Esophagus muscularis mucosa (tissue), 4 donors: ENCODE measurements at regions not wholly inside any gene's neighbourhood (a gene's known extent, or its start where the extent isn't known, plus 50 kb on each side); places are given as distances from the start of the nearest gene placed in this dataset.
"Not testable (repeated sequence)": the region's sequence is repeated elsewhere in the genome, so short reads cannot be mapped to it uniquely, and the experiment has no call there.

Experiments
- DNase-seq: peaks from one replicate; pipeline ENCODE4 v3.0.0-alpha.2; 2017; ENCODE audit errors: extremely low spot score
- H3K27ac ChIP-seq, 4 donors: fragments of 200-600 bp; sonication (generic); replicated peaks in 1 of 4; 1 replicate in 3 of 4; 2 replicates in 1 of 4; pipeline ENCODE4 v1.5.1; 2016 to 2019; ENCODE audit warnings: mild to moderate bottlenecking in 1 of 4
- H3K27me3 ChIP-seq, 4 donors: fragments of 200-600 bp; sonication (generic); one replicate each; pipeline versions ENCODE4 v1.5.1 to v1.6.0; 2016 to 2019
- H3K36me3 ChIP-seq, 4 donors: fragments of 200-600 bp; sonication (generic); one replicate each; pipeline ENCODE4 v1.5.1; 2016 to 2019
- H3K4me1 ChIP-seq, 4 donors: fragments of 200-600 bp; sonication (generic); one replicate each; pipeline ENCODE4 v1.5.1; 2016 to 2019
- H3K4me3 ChIP-seq, 4 donors: fragments of 200-600 bp; sonication (generic); 1 replicate in 2 of 4; 2 replicates in 2 of 4; pipeline ENCODE4 v1.5.1; 2016 to 2019; ENCODE audit warnings: mild to moderate bottlenecking in 4 of 4, moderate library complexity in 1 of 4
- H3K9me3 ChIP-seq, 4 donors: fragments of 200-600 bp; sonication (generic); 1 replicate in 3 of 4; 2 replicates in 1 of 4; pipeline ENCODE4 v1.5.1; 2016 to 2019
- EP300 ChIP-seq: sonication (generic); formaldehyde crosslinking; IDR thresholded peaks from one replicate; pipeline ENCODE4 v1.6.1; 2017; ENCODE audit warnings: antibody characterized with exemption
- POLR2A ChIP-seq: fragments of 450-650 bp; IDR thresholded peaks from one replicate; pipeline ENCODE4 v1.6.1; 2017; ENCODE audit warnings: antibody characterized with exemption, moderate library complexity, mild to moderate bottlenecking, low read depth
- POLR2AphosphoS5 ChIP-seq, 2 donors: sonication (generic); formaldehyde crosslinking; IDR thresholded peaks; one replicate each; pipeline ENCODE4 v1.6.1; 2017; ENCODE audit warnings: antibody characterized with exemption in 2 of 2
- WGBS: methylation state at CpG from one replicate; pipeline ENCODE4 v1.1.5; 2018; 5-methylcytosine and 5-hydroxymethylcytosine counted together
- intact Hi-C: fragments of 100-400 bp; cut with DNase I; formaldehyde crosslinking; loops from one replicate; pipeline ENCODE4 v1.15.1; 2023
- TF ChIP-seq, protein P1 (sequence below), 3 experiments: fragments of 200-600 bp in 2 of 3; fragments of 450-650 bp in 1 of 3; sonication (generic) in 2 of 3; IDR thresholded peaks; one replicate each; pipeline ENCODE4 v1.5.1; 2017 to 2019; ENCODE audit warnings: antibody characterized with exemption in 3 of 3, mild to moderate bottlenecking in 2 of 3, moderate library complexity in 1 of 3

DNA sequence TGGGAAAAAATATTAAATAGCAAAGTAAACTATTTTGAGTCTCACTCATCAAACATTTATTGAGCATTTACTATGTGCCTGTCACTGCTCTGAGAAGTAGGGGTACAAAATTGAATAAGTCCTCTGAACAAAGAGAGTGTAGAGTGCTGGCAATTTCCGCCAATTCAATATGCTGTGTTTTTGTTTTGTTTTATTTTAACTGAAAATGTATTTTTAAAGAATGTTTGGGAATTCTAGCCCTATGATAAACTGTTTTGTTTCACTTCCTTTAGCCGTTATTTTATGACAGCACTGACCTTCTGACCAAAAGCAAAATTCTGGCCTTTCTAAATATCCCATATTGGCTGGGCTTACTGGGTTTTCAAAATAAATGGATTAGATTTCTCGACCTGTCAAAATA lies 64.7 kb upstream of the LMO2 start:
- intact Hi-C loops: no loop called here
- H3K4me1 ChIP-seq: no peaks in the 10 kb centered on the region
- no peaks in the 10 kb centered on the region for H3K9me3 ChIP-seq
- TF ChIP-seq POLR2A: no peak
- TF ChIP-seq, protein P1, sequence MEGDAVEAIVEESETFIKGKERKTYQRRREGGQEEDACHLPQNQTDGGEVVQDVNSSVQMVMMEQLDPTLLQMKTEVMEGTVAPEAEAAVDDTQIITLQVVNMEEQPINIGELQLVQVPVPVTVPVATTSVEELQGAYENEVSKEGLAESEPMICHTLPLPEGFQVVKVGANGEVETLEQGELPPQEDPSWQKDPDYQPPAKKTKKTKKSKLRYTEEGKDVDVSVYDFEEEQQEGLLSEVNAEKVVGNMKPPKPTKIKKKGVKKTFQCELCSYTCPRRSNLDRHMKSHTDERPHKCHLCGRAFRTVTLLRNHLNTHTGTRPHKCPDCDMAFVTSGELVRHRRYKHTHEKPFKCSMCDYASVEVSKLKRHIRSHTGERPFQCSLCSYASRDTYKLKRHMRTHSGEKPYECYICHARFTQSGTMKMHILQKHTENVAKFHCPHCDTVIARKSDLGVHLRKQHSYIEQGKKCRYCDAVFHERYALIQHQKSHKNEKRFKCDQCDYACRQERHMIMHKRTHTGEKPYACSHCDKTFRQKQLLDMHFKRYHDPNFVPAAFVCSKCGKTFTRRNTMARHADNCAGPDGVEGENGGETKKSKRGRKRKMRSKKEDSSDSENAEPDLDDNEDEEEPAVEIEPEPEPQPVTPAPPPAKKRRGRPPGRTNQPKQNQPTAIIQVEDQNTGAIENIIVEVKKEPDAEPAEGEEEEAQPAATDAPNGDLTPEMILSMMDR (IDR thresholded peaks at IDR 0.05): no peak
- TF ChIP-seq EP300: no peak
- TF ChIP-seq POLR2AphosphoS5 (IDR thresholded peaks at IDR 0.05): no peak
- 81% methylated on average over 3 of the region's 3 CpGs for WGBS
- no peak overlapping the region for H3K4me3 ChIP-seq
- no peak for DNase-seq
- H3K27me3 ChIP-seq: no peaks in the 10 kb centered on the region
- no peaks in the 10 kb centered on the region for H3K36me3 ChIP-seq
- H3K27ac ChIP-seq: no peak overlapping the region

DNA sequence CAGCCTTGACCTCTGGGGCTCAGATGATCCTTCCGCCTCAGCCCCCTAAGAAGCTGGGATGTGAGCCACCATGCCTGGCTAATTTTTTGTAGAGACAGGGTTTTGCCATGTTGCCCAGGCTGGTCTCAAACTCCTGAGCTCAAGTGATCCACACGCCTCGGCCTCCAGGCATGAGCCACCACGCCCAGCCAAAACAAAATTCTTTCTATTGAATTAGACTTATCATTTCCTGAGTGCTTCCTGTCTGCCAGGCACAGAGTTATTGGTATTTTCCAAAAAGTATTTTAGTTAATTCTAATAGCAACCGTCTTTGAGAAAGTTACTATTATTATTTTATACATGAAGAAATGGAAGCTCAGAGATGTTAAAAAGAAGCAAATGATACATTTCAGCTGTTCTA lies 61.4 kb upstream of the LMO2 start:
- no peaks in the 10 kb centered on the region for H3K27me3 ChIP-seq
- H3K27ac ChIP-seq: no peak overlapping the region
- TF ChIP-seq, protein P1 (IDR thresholded peaks at IDR 0.05): no peak
- TF ChIP-seq POLR2AphosphoS5 (IDR thresholded peaks at IDR 0.05) (no peak), EP300 (no peak), POLR2A (no peak)
- H3K36me3 ChIP-seq: no peaks in the 10 kb centered on the region
- 64% methylated on average over 5 of the region's 5 CpGs for WGBS
- no peak for DNase-seq
- H3K9me3 ChIP-seq: no peaks in the 10 kb centered on the region
- H3K4me3 ChIP-seq: no peak overlapping the region
- intact Hi-C loops: no loop called here
- no peaks in the 10 kb centered on the region for H3K4me1 ChIP-seq

DNA sequence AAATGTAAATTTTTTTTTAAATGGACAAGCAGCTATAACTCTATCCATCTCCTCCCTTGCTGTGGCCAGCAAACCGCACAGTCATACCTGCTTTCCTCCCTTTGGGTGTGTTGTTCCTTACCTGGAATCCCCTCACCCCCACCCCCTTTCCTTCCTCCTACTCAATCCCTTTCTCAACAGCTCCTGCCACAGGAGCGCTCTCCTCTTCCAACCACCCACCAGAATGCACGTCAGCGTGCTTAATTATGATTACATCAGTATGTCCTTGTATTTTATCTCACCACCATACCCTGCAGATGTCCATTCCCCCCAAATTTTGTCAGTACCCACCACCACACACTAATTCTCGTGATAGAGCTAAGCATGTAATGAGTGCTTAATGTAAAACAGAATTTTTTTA lies 60.9 kb upstream of the LMO2 start:
- TF ChIP-seq, protein P1 (IDR thresholded peaks at IDR 0.05): no peak
- TF ChIP-seq POLR2AphosphoS5 (IDR thresholded peaks at IDR 0.05) (no peak), POLR2A (no peak), EP300 (no peak)
- no peak overlapping the region for H3K4me3 ChIP-seq
- H3K36me3 ChIP-seq: no peaks in the 10 kb centered on the region
- 84% methylated on average over 5 of the region's 5 CpGs for WGBS
- H3K27ac ChIP-seq: no peak overlapping the region
- no peaks in the 10 kb centered on the region for H3K4me1 ChIP-seq
- intact Hi-C loops: no loop called here
- DNase-seq: no peak
- no peaks in the 10 kb centered on the region for H3K27me3 ChIP-seq
- no peaks in the 10 kb centered on the region for H3K9me3 ChIP-seq

DNA sequence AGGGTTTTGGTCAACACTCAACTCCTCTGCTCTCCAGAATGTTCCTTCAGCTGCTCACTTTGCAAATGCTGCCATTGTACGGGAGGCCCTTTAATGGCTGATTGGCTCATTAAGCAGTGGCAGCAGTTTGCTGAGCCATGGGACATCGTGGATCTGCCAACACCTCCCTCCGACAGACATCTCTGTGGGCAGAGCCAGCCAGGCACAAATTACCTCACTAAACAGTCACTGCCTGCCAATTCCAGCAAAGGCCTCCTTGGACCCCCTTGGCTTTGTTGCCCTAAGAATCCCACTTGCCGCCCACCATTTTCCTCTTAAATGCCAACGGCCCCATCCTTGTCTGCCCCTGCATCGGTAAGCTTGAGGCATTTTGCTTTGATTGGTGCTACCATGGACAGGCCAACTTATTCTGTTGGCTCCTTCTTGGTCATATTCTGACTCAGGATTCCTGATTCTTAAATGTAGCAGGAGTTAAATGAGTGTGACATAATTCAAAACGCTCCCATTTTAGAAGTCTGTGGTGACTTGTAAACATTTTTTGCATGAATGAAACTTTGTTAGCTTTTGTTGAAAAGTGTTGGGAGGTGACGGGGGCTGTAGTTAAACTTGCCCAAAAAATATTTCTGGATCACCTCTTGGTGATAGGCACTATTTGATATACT lies 57.5 kb upstream of the LMO2 start:
- no peaks in the 10 kb centered on the region for H3K4me1 ChIP-seq
- no peak for TF ChIP-seq EP300
- no peak for TF ChIP-seq POLR2A
- TF ChIP-seq, protein P1 (IDR thresholded peaks at IDR 0.05): no peak
- no peak for TF ChIP-seq POLR2AphosphoS5 (IDR thresholded peaks at IDR 0.05)
- DNase-seq: no peak
- no peak overlapping the region for H3K27ac ChIP-seq
- intact Hi-C loops: no loop called here
- no peak overlapping the region for H3K4me3 ChIP-seq
- no peaks in the 10 kb centered on the region for H3K36me3 ChIP-seq
- no peaks in the 10 kb centered on the region for H3K27me3 ChIP-seq
- 91% methylated on average over 8 of the region's 8 CpGs for WGBS
- H3K9me3 ChIP-seq: no peaks in the 10 kb centered on the region

DNA sequence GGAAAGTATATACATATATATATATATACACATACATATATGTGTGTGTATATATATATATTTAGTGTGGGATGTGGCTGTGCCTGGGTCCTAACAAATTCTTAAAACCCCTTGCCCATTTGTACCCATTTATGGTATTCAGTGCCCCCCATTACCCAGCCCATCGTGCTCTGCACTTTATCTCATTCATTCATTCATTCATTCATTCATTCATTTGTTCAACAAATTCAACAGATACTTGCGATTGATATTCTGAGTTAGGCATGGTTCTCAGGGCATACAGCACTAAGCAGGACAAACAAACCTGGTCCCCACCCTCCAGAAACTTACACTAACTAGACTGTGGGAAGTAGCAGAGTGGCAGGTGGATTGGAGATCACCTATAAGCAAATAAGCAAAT lies 56.6 kb upstream of the LMO2 start:
- Histone ChIP-seq H3K4me3 (no peak overlapping the region), H3K27me3 (no peaks in the 10 kb centered on the region), H3K4me1 (peaks cover 0 to 3% (median 2%) of the 10 kb centered on the region in 4 donors), H3K36me3 (no peaks in the 10 kb centered on the region), H3K9me3 (no peaks in the 10 kb centered on the region), H3K27ac (no peak overlapping the region)
- TF ChIP-seq POLR2A: no peak
- TF ChIP-seq POLR2AphosphoS5 (IDR thresholded peaks at IDR 0.05): no peak
- TF ChIP-seq EP300: no peak
- TF ChIP-seq, protein P1 (IDR thresholded peaks at IDR 0.05): no peak
- intact Hi-C loops: no loop called here
- no peak for DNase-seq
- 68% methylated on average over 2 of the region's 2 CpGs for WGBS

DNA sequence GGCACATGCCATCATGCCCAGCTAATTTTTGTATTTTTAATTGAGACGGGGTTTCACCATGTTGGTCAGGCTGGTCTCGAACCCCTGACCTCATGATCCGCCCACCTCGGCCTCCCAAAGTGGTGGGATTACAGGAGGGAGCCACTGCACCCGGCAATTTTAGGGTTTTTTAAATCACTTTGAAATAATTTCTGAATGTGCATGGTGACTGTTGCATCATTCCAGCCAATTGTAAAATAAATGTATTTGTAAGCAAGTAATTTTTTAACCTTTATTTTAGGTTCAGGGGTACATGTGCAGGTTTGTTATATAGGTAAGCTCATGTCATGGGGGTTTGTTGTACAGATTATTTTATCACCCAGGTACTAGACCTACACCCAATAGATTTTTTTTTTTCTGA lies 56.0 kb upstream of the LMO2 start:
- H3K9me3 ChIP-seq, H3K27ac ChIP-seq, H3K4me3 ChIP-seq, intact Hi-C loops, H3K27me3 ChIP-seq, DNase-seq, H3K4me1 ChIP-seq, H3K36me3 ChIP-seq: not testable (repeated sequence)
- 96% methylated on average over 5 of the region's 5 CpGs for WGBS
